HG03159 (cell line): ENCODE measurements at regions not wholly inside any gene's neighbourhood (a gene's known extent, or its start where the extent isn't known, plus 50 kb on each side); places are given as distances from the start of the nearest gene placed in this dataset.

Experiments used
- ATAC-seq: cut with Tn5 transposase; IDR thresholded peaks from one replicate; pipeline ENCODE4 v1.9.1; 2021; ENCODE audit warnings: mild to moderate bottlenecking, moderate library complexity; ENCODE audit not compliant: unreplicated experiment

DNA sequence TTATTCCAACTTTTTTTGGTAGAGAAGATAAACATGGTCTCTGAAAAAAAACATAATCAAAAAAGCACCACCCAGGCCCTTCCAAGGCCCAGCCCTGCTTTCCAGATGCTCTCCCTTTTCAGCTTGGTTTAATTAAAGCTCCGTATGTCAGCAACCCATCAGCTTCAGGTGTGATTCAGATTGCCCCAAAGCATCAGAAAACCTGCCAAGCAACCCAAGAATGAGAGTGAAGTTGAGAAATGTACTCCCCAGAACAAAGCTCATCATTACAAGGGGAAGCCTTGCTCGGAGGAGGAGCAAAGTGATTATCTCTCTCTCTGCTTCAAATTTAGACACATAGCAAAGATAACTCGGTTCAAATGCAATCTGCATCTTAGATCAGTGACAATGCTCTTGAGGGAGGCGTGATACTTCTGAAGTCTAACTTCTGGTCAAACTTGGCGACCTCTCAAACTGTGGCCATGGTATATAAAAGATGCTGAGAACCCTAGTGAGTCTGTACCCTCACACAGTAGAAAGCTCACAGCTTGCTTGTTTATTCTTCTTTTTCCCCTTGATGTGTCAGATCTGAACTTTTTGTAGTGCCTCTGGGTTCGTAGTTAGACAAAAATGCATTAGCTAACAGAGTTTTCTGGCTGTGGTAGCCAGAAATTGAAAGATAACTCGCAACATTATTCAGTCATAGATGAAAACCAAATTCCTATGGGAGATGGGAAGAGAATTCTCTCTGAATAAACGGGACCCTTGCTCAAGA lies 63.3 kb upstream of the ZC3H11B start:
- ATAC-seq: no peak

DNA sequence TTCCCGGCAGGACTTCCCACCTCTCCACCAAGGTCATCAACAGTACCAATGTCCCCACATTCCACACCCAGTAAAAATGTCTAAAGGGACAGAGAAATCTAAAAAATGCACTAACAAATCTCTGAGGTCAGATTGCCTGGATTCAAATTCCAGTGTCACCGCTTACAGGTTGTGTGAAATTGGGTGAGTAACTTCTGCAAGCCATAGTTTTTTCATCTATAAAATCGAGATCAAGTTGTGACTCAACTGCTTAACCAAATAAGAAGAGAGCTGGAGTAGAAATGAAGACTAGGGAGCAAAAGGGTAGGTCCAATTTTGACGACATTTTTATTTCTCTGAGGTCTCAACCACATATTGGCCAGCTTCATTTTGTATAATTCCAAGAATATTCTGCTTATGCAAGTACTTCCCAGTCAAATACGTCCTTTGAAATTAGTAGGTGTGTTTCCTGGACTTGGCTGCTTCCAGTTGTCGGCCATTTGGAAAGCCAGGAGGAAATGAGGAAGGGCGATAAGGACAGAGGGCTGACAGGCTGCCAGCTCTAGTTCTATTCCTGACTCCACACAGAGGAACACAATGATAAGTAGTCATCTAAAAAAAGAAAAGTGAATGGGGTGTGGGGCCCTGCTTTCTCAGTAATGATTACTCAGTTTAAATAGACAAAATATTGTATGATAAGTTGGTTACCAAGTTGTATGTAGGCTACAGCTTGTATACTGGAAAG lies 57.7 kb upstream of the ZC3H11B start:
- no peak for ATAC-seq

DNA sequence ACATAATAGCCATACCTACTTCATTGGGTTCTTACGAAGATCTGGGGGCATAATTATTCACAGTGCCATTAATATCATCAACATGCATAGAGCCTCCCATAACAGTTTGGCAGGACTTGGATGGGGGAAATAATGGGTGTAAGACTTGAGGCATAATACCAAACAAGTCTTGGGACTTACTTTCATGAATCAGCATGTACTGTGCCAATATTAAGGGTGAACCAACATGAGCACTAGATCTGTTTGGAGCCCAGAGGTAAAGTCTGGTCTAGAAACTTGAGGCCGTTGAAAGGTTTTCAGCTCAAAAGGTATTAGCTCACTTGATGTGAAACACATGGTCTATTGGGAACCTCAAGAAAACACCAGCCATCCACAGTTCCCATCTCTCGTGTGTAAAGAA lies 56.7 kb upstream of the ZC3H11B start:
- no peak for ATAC-seq

DNA sequence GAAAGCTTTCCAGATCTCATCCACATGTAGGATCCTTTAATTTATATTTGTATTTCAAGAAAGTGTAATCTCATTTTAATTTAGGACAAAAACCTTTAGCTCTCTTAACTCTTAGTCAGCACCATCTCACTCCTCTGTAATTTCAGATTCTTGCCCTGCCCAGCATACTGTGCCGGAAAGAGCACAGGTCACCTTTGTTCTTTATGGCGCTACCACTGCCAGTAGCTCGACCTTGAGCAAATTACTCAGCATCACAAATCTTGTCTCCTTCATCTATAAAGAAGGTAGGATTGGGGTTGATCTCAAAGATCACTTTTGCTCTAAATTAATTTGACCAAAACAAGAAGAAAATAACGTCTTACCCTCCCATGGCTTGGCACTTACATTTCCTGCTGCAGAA lies 56.1 kb upstream of the ZC3H11B start:
- no peak for ATAC-seq

DNA sequence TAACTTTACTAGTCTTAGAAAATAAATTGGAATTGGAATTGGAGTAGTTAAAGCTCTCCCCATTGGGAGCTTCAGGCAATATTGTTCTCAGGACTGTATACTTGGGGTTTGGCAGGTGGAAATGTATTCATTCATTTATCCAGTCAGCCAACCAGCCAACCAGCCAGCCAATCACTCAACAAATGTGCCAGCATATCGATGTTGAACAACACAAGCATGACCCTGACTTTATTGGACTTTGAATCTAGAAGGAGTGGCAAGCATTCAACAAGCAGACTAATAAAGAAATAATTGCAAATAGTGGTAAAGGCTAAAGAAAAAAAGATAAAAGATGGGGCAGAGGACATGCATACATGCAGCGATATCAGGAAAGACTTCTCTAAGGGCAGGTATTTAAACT lies 55.5 kb upstream of the ZC3H11B start:
- no peak for ATAC-seq

DNA sequence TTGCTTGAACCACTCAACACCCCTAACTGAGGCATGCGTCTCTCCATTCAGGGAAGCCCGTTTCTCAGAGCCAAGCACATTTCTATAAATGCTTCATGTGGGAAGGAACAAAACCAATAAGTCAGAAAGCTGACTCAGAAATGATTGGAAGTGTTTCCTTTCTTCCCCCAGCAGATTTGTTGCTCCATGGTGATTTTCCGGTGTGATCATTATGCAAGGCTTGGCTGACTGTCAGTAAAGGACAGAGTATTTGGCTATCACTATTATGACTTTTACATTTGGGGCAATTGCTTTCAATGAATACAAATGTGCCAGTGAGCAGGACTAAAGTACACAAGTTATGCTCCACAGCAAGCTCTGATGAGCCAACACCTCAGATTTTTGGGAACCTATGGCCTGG lies 53.3 kb upstream of the ZC3H11B start:
- no peak for ATAC-seq

DNA sequence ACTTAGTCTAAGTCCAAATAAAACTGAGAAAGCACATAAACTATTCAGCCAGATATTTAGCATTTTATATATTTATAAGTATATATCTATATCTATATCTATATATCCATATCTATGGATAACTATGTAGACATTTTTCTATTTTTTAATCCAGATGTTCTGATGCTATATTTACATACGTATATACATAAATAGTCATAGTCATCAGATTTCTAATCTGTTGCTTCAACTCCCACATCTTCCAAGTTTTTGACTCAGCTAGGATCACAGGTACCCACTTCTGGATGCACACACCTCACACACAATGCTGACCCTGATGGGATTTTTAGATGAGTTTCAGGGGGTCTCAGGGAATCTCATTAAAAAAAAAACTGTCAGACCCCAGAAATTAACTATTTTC lies 52.2 kb upstream of the ZC3H11B start:
- ATAC-seq: no peak

DNA sequence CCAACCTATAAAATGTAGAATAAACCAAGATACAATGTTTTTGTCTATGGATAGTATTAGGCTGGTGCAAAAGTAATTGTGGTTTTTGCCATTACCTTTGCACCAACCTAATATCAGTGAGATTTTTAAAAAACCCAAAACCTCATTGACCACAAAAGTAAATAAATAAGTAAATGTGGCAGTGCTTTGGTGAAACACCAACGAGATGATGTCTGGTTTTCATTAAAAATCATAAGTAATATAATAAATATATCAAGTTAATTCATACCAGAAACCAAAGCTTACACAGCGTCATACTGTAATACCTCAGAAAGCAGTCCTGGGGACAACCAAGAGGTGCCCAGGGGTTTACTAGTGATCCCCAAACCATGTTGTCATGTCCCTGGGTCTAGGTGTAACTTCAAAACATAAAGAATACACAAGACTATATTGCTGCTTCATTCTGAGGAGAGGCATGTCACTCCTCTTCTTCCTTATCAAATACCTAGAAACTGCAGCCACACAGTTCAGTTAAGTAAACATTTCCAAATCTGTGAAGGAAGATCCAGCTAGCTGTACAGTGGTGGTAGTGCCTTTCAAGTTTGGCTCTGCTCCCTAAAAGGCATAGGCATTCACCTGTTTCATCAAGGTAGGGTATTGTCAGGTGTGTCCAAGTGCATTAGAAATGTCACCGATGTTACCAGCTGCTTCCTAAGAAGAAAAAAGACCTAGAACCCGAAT lies 51.6 kb upstream of the ZC3H11B start:
- ATAC-seq: no peak
